ENCODE measurements at regions not wholly inside any gene's neighbourhood (a gene's known extent, or its start where the extent isn't known, plus 50 kb on each side); places are given as distances from the start of the nearest gene placed in this dataset.

- no peaks in the 10 kb centered on the region for H3K4me1 ChIP-seq
- no peak for TF ChIP-seq POLR2A (IDR thresholded peaks at IDR 0.05)
- TF ChIP-seq CTCF (IDR thresholded peaks at IDR 0.05): no peak
- no peak overlapping the region for H3K4me3 ChIP-seq
- H3K27ac ChIP-seq: no peak overlapping the region
- no peak for DNase-seq
- H3K36me3 ChIP-seq: no peaks in the 10 kb centered on the region
- H3K9me3 ChIP-seq: peaks cover 0 to 2% (median 0%) of the 10 kb centered on the region in 4 donors
- H3K27me3 ChIP-seq: no peaks in the 10 kb centered on the region
Measured at GRCh38 chr1:238753252-238753651, 633.1 kb upstream of the CHRM3 start.

GRCh38 chr1:238752327-238752726, 634.0 kb upstream of the CHRM3 start:
- Histone ChIP-seq H3K4me1 (no peaks in the 10 kb centered on the region), H3K27ac (no peak overlapping the region), H3K27me3 (no peaks in the 10 kb centered on the region), H3K4me3 (no peak overlapping the region), H3K36me3 (no peaks in the 10 kb centered on the region), H3K9me3 (peaks cover 0 to 2% (median 0%) of the 10 kb centered on the region in 4 donors)
- DNase-seq: no peak
- TF ChIP-seq POLR2A (IDR thresholded peaks at IDR 0.05) (no peak), CTCF (IDR thresholded peaks at IDR 0.05) (no peak)

GRCh38 chr1:238745069-238745468, 641.3 kb upstream of the CHRM3 start:
- Histone ChIP-seq H3K4me1 (no peaks in the 10 kb centered on the region), H3K9me3 (peaks cover 0 to 2% (median 0%) of the 10 kb centered on the region in 4 donors)

GRCh38 chr1:238738892-238739291, 647.5 kb upstream of the CHRM3 start:
- no peaks in the 10 kb centered on the region for H3K4me1 ChIP-seq
- no peaks in the 10 kb centered on the region for H3K9me3 ChIP-seq
- H3K4me3 ChIP-seq: no peak overlapping the region
- H3K36me3 ChIP-seq: no peaks in the 10 kb centered on the region
- H3K27me3 ChIP-seq: no peaks in the 10 kb centered on the region
- no peak overlapping the region for H3K27ac ChIP-seq
- DNase-seq: no peak
- TF ChIP-seq POLR2A (IDR thresholded peaks at IDR 0.05): no peak
- no peak for TF ChIP-seq CTCF (IDR thresholded peaks at IDR 0.05)

More at GRCh38 chr1:238745069-238745468, 641.3 kb upstream of the CHRM3 start:
- no peak for DNase-seq
- Histone ChIP-seq H3K27me3 (no peaks in the 10 kb centered on the region), H3K27ac (no peak overlapping the region), H3K4me3 (no peak overlapping the region), H3K36me3 (no peaks in the 10 kb centered on the region)
- no peak for TF ChIP-seq CTCF (IDR thresholded peaks at IDR 0.05)
- TF ChIP-seq POLR2A (IDR thresholded peaks at IDR 0.05): no peak

- DNase-seq: no peak
- no peak overlapping the region for H3K27ac ChIP-seq
- TF ChIP-seq POLR2A (IDR thresholded peaks at IDR 0.05) (no peak), CTCF (IDR thresholded peaks at IDR 0.05) (no peak)
Measured at GRCh38 chr1:238727670-238728069, 658.7 kb upstream of the CHRM3 start.

GRCh38 chr1:238722812-238723211, 663.6 kb upstream of the CHRM3 start:
- TF ChIP-seq CTCF (IDR thresholded peaks at IDR 0.05) (no peak), POLR2A (IDR thresholded peaks at IDR 0.05) (no peak)
- Histone ChIP-seq H3K27ac (no peak overlapping the region), H3K27me3 (no peaks in the 10 kb centered on the region), H3K4me1 (no peaks in the 10 kb centered on the region), H3K36me3 (no peaks in the 10 kb centered on the region), H3K4me3 (no peak overlapping the region), H3K9me3 (no peaks in the 10 kb centered on the region)
- DNase-seq: no peak

More at GRCh38 chr1:238727670-238728069, 658.7 kb upstream of the CHRM3 start:
- no peaks in the 10 kb centered on the region for H3K4me1 ChIP-seq
- no peaks in the 10 kb centered on the region for H3K9me3 ChIP-seq
- H3K4me3 ChIP-seq: no peak overlapping the region
- no peaks in the 10 kb centered on the region for H3K36me3 ChIP-seq
- no peaks in the 10 kb centered on the region for H3K27me3 ChIP-seq
